SKM-1 (cell line): ENCODE measurements at regions not wholly inside any gene's neighbourhood (a gene's known extent, or its start where the extent isn't known, plus 50 kb on each side); places are given as distances from the start of the nearest gene placed in this dataset.

Experiments
- DNase-seq: peaks from one replicate; lab custom pipeline; 2025; ENCODE audit not compliant: unreplicated experiment; lab: John Stamatoyannopoulos, UW

DNA sequence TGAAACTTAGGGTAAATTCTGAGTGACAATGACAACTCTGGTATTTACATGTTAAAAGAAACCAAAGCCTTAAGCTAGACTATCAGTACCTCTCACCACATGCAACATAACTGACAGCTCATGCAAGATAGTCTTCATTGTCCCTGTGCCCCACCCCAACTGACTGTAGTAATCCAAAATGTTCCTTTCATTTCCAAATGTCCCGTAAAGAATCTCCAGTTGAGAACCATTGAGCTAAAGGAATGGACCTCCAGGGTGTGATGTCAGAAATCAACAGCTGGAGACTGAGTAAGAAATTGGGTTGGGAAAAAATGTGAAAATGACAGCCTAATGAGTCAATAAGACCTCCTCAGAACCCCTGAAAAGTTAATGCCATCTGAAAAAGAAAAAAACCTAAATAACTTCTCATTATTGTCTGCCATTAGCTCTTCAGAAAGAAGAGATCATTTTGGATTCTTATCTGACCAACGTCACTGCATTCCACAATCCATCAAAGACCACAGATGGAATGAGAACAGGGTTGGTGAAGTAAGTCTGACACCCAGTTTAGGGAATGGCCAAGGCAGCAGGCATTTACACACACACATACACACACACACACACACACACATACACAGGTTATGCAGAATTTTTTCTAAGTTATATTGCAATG is 51.7 kb upstream of the ACVR2A start:
- DNase-seq, result no peak

DNA sequence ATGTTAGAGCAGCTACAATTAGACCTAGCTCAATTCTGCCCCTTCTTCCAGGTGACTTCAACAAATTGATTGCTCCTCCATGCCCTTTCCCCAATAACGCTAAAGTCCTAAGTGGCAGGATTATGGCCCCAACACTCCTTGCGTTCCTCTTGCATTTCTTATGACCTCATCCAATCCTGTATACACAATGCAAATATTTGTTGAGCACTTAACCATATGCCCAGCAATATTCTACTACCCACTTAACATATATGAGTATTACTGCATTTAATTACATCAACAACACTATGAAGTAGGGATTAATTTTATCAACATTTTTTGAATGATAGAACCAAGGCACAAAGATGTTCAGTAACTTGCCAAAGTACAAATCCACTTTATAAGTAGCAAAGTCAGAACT is 54.2 kb upstream of the ACVR2A start:
- no peak for DNase-seq

DNA sequence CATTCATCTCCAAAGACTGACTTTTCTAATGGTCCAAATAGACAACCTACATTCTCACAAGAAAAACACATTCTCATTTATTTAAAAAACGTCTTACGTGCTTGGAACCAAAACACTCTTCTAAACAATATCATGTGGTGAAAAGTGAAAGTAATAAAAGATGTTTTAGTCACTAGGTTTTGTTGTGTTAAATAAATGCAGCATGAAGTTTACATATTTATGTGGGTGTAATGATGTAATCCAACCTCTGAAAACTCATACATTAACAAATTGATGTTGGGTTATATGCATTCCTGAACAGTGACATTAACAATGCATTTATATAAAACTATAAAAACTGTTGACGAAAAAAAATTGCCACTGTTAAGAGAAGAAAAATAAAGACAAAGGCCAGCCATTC is 55.1 kb upstream of the ACVR2A start:
- no peak for DNase-seq

DNA sequence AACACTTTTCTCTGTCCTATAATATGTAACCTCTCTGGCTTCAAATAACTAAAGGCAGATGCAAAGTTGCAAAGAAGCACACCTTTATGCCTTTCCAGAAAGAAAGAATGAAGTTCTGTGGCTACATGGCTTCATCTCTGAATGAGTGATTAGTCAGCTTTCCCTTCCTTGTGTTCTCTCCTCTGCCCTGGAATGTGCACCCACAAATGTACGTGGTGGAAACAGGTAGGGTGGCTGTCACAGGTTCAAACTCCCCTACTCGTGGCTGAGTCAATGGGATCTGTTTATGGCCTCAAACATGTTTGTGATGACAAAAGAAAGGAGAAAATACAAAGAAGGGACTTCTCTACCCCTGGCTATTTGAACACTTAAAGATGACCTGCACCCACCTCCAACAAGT is 55.5 kb upstream of the ACVR2A start:
- DNase-seq, result no peak

DNA sequence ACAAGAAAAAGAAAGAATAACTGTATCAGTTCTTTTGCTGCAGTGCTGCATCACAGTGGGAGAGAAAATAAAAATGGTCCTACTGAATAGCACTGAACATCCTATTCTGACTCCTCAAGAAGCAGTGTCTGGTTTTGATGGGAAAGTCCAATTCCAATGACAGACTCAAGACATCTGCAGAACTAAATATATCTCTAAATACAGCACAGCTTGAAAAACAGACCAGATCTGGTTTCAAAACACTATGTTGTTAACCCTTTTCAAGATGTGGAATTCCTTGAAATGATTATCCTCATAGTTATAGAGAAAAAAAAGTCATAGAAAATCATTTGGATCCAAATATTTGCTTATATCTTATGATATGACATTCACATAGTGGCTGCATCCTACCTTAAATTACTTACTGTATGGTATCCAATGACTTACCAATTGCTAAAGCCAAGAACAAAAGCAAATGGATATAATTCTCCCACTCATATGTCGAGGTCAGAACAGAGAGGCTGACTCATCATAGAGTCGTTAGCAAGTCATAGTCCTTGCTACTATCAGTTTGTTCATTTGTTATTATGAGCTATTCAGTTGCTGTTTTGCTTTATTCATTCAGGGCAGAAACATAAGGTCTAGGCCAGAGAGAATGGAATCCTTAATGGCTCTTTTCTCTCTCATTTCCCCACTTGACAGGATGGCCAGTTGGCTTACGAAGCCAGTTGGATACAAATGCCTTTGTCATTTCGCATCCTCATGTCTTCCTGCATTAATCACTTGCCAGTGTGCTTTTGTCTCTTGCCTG is 62.5 kb upstream of the ACVR2A start:
- DNase-seq, result no peak

DNA sequence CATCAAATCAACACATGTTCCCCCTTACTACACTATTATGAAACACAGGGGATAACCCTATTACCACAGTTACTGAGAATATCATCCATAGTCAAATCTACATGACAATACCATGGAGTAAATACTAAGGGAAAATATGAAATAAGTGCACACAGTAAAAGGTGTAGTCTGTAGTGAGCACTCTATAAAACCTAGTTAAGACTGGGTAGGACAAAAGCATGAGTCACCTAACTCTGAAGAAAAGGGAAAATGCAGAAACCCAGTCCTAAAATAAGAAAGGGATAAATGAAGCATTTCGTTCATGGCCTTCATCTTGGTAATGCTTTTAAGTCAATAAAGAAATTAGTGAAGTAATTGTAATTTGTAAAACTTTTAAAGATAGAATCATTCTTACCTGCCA is 65.4 kb upstream of the ACVR2A start:
- DNase-seq, result no peak

DNA sequence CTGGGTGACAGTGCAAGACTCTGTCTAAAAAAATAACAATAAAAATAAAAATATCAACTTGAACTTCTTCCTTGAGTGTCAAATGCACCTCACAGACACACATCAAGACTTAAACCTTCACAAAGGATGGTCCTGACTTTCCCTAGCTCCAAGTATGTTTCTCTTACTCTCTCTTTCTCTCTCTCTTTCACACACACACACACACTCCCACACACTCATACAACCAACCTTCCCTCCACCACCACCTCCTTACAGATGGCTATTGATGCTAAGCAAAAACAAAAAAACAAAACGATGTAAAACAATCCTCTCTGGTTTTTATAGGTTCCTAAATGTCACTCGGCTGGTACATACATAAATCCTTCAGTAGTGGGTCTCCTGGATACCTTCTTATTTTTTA is 67.4 kb upstream of the ACVR2A start:
- DNase-seq, result no peak

DNA sequence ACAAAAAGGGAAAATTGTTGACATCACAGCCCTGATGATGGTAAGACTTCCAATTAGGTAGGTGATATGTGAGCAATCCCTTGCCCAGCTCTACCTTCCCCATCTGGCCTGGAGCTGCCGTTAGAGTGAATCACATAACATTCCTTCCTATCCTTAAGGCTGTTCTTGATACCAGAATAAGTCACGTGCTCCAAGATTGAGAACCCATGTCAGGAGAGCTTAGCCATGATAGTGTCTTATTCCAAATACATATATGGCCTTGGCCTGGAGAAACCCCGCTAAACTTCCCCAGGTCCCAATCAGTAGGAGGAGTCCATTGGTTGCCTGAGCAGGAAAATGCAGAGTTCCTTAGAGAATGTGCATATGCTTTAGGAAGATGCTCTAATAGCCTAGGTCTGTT is 70.0 kb upstream of the ACVR2A start:
- no peak for DNase-seq

DNA sequence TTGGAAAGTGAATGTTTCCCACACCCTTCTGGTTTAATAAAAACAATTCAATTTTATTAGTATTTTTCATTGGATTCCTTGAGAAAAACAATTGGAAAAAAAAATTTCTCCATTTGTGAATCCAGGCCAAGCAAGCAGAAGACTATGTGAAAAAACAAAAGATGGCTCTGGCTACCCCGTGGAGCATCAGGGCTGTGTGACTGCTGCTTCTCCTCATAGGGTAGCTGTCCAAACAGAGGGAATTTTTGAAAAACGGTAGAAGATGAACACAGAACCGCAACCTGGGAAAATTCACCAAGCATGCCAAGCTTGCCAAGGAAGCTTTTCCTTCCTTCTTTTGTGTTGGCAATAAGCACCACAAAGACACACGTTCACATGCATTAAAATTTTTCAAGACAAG is 71.3 kb upstream of the ACVR2A start:
- no peak for DNase-seq

DNA sequence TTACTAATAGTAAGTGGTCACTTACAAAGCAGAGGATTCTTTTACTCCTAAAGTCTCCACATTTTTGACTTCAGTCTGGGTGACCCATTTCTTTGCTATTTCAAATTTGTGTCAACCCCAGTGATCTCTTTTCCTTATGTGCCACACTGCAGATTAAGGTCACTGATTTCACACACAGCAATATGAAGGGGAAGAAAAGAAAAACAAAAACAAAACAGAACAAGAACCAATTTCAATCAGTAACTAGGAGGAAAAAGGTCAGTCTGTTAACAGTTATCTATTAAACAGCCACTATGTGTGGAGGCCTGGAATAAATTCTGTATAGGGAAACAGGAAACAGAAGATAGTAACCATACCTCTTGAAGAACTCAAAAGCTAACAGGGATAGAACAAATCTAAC is 72.0 kb upstream of the ACVR2A start:
- DNase-seq, result no peak

DNA sequence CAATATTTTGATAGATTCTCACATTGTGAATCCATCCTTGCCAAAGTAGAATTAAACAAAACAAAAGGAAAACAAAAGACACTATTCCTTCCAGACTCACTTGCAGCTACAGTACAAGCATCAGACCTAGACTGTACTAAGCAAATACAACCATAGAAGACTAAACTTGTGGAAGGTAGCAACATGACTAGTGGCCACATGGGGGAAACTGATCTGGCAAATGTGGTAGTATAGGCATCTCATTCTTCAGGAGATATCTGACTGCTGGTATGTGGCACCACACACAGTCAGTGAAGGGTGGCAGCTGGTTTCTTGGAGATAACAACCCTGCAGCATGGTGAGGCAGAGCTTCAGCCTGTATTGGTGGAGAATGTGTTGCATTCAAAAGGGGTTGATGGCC is 81.0 kb upstream of the ACVR2A start:
- no peak for DNase-seq

DNA sequence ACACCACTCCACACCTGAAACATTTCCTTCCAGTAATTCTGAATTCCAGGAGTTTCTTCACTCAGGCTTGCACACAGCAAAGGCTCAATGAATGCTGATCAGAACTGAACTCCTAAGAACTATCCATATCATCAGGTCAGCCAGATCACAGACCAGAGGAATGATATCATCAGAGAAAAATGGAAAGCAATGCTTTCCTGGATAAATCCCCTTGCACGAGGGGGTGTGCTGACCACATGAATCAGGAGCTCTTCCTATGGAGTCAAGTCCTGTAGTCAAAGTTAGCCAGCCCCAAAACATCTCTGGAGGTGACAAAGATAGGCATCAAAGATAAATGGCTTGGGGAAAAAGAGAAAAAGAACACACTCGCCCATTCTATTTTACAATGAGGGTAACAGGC is 83.8 kb upstream of the ACVR2A start:
- DNase-seq, result no peak

DNA sequence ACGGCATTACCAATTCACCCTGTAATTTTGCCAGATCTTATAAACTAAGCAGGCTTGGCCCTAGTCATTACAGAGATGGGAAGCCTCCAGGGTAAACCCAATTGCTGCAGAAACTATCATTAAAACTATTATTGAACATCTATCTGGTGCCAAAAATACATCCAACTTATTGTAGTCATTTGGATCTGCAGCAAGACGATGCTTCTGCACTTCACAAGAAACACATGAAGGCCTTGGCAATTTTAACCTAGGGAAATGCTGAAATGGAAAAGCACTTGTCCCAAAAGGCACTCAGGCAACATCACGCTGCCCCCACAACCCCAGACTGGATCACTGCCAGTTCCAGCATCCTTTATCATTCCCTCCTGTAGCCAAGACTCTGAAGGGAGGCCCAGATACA is 85.3 kb upstream of the ACVR2A start:
- DNase-seq, result no peak

DNA sequence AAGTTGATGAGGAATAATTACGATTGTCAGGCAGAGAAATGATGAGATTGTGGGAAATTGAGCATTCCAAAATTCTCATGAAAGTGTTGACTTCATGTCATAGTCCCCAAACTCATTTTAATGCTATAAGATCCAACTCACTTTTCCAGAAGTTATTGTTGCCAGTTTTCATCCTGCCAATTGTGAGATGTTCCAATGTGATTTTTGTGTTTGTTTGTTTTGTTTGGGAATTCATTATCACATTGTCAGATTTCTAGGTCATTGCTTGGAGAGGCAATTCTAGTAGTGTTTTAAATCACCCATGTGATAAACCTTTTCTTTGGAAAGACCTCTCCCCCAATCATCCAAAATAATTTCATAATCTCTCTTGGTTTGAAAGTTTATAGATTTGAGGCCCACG is 86.0 kb upstream of the ACVR2A start:
- no peak for DNase-seq

DNA sequence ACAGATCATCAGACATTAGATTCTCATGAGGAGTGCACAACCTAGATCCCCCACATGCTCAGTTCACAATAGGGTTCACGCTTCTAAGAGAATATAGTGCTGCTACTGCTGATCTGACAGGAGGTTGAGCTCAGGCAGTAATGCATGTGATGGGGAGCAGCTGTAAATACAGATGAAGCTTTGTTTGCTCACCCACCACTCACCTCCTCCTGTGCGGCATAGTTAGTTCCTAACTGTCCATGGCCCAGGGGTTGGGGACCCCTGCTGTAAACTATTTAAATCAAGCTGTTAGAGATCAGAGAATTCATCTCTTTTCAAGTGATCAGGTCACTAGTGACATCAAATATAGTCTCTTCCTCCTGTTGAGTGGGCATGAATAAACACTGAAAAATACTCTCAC is 88.8 kb upstream of the ACVR2A start:
- no peak for DNase-seq

DNA sequence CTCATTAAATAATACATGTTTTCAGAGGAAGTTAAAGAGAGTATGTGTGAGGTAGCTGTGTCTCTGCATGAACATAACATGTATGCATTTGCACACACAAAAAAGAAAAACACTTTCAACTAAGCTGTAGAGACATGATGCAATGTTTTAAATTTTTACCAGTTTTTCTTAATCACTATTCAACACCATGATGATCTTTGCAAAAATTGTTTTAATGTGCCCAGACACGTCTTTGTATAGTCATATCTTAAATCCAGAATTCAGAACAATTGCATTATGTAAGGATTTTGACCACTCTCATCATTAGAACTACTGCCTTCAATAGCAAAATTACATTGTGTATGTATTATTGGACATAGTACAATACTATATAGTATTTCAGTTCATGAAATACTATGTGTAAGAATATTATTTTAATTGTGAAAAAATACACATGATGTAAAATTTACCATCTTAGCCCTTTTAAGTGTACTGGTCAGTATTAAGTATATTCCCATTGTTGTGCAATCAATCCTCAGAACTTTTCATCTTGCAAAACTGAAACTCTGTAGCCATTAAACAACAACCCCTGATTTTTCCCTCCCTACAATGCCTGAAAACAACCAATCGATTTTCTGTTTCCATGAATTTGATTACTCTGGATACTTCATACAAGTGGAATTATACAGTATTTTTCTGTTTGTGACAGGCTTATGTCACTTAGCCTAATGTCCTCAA is 104.5 kb upstream of the ACVR2A start:
- no peak for DNase-seq

DNA sequence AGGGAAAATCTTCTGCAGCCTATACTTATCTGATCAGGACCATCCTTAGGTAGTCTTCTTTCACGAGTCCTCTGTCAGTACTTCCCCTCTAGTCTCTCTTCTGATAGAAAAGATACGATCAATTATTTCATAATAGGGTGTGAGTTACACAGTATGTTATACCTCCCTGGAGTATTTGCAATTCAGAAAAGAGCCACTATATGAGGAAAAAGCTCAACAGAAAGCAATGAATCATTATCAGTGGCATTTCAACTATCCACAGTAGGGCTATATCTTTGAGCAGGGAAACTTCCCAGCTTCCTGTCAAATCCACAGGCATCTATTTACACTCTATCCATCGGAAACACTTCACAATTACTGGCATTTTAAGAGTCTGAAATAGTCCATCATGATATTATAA is 105.3 kb upstream of the ACVR2A start:
- DNase-seq, result no peak

DNA sequence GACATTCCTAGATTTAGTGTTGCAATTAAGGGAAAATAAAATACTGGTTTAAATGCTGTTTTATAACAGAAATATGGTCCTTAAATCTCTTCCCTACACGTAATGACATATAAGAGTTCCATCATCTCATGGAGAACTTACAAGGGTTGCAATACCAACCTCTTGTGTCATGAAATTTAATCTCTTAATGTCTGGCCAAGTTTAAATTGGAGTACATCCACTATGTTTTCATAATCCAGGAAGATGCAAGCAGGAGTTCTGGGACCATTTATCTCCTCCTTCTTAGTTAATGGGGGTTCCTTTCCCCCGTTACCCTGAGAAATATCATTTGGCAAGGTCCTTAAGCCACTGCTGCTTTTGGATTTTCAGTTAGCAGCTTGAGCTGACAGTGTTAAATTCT is 126.0 kb upstream of the ACVR2A start:
- DNase-seq, result no peak

DNA sequence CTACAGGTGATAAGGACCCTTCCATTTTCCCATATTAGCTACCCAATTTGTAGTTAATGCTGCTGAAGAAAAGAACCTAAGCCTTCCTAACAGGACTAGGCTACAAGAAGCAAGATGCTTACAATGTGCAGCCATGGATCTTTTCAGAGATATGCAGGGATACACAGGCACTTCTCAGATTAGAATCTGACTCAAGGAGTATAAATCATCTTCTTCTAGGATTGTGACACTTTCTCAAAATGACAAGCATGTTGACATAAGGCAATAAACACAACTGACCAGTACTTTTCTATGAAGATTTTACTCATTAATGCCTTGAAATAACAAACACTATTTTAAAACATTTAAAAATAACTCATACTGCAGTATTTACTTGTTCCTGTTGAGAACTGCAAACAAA is 127.9 kb upstream of the ACVR2A start:
- DNase-seq, result no peak

DNA sequence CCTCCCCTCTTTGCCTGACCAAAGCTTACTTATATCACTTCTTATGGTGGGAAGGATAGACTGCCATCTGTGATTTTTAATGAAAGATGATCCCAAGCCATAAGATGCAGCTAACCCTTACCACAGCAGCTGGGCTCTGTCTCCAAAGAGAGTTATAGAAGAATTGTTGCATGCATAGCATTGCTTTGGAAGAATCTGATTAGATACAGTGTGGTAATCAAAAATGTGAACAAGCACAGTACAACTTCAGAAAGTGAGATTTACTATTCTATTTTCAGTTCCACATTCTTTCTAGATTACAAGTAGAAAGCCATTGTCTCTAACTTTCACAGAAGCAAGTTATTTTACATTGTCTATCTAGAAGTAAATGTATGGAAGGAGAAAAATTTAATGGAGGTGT is 129.0 kb upstream of the ACVR2A start:
- DNase-seq, result no peak

DNA sequence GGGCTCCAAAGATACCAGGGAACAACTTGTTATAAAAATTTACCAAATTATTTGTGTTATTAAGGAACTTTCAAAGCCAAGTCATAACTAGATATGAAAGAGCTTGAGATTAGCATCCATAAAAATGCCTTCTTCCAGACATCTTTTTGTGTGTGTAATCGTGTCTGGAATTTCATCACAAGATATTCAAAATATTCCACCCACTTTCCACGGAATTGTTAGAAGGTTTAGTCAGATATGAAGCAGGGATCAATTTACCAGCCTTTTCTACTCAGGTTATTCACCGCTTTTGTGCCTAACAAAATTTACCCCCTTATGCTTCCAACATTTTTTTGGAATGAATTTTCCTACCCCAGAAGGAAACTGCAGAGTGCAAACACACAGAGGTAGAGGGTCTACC is 130.2 kb upstream of the ACVR2A start:
- DNase-seq, result no peak

DNA sequence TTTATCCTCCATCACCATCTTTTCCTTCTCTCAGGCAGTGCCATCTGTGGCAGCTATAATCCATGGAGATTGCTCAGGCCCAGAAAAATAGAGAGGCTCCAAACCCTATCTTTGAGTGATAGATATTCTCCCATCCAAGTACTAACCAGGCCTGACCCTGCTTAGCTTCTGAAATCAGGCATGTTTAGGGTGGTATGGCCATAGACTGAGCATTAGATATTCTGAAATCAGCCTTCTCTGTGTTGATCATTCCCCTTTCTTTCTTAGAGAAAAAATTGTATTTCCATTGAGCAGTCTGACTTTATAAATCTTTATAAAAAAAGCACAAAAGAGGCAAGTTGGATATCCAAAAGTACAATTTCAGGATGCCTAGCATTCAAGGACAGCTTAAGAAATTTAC is 131.5 kb upstream of the ACVR2A start:
- no peak for DNase-seq
